Muscle of back (tissue), 3 donors: ENCODE measurements at regions not wholly inside any gene's neighbourhood (a gene's known extent, or its start where the extent isn't known, plus 50 kb on each side); places are given as distances from the start of the nearest gene placed in this dataset.
A peak's percentile ranks its signal among the peaks of the same experiment; 100 is the strongest.

Experiments
- DNase-seq, 3 donors: peaks; one replicate each; pipeline versions ENCODE4 v3.0.0 to v3.0.0-alpha.2; 2013

- DNase-seq, result no peak
Observed at GRCh38 chr1:88371436-88372023, 312.5 kb upstream of the PKN2 start.

GRCh38 chr1:88375977-88376376, 308.1 kb upstream of the PKN2 start:
- DNase-seq, result no peak

- no peak for DNase-seq
Observed at GRCh38 chr1:88376421-88376820, 307.7 kb upstream of the PKN2 start.

GRCh38 chr1:88378560-88378959, 305.5 kb upstream of the PKN2 start:
- peak in 2 of 3 donors; percentile 9 to 32 for DNase-seq

GRCh38 chr1:88394958-88395357, 289.1 kb upstream of the PKN2 start:
- no peak for DNase-seq

DNA sequence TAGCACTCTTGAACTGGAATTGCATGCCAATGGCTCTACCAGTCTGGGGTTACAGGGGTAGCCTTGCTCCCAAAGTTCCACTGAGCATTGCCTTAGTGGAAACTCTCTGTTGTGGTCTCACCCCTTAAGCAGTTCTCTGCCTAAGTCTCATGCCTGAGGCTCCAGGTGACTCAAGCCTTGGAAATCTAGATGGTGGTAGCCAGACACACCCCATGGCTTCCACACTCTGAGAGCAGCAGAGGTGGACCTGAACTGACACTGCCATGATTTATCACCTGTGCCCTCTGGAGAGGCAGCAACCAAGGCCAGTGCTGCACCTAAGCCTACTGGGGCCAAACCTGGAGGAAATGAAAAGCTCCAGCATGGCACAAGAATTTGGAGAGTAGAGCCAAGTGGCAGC, 285.7 kb upstream of the PKN2 start:
- DNase-seq, result no peak

- DNase-seq, result no peak
Observed at GRCh38 chr1:88399690-88400089, 284.4 kb upstream of the PKN2 start.

GRCh38 chr1:88401313-88401712, 282.8 kb upstream of the PKN2 start:
- no peak for DNase-seq

DNA sequence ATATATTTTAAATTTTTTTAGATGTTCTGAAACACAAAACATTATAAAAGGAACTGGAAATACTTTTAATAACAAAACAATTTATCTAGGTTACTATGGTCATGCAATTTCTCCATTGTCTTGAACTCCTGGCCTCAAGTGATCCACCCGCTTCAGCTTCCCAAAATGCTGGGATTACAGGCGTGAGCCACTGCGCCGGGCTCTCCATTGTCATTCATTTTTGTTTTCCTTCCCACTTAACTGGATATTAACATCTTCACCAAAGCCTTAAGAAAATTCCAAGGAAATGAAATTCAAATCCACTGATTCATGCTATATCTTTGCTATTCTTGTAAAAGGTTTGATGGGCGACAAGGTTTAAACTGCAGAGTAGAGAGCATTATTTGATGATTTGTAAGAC, 279.5 kb upstream of the PKN2 start:
- DNase-seq, result no peak

DNA sequence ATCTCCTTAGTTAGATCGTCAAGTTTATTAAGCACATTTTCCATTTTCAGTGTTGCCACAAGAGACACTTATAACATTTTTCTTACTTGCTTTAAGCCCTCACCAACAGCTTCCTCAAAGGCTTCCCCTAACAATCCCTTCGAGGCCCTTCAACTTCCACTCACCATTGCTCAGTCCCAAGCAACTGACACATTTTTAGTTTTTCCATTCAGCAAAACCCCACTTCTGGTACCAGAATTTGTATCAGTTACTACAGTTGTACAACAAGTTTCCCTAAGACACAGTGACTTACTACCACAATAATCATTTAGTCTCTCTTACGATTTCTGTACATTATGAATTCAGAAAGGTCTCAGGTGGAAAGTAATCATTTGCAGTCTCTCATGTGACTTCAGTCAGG, 276.8 kb upstream of the PKN2 start:
- no peak for DNase-seq

DNA sequence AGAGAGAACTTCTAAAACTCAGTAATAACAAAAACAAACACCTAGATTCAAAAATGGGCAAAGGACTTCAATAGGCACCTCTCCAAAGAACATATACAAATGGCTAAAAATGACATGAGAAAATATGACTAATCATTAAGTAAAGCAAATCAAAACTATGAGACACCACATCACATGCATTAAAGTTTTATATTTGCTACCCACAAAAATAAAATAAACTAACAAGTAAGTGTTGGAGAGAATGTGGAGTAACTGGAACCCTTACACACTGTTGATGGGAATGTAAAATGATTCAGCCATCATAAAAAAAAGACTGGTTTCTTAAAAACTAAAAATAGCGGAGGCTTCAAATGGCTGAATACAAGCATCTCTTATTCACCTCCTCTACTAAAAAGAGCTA, 262.1 kb upstream of the PKN2 start:
- no peak for DNase-seq

- no peak for DNase-seq
Observed at GRCh38 chr1:88433556-88433955, 250.5 kb upstream of the PKN2 start.

- no peak for DNase-seq
Observed at GRCh38 chr1:88434836-88435235, 249.2 kb upstream of the PKN2 start.

DNA sequence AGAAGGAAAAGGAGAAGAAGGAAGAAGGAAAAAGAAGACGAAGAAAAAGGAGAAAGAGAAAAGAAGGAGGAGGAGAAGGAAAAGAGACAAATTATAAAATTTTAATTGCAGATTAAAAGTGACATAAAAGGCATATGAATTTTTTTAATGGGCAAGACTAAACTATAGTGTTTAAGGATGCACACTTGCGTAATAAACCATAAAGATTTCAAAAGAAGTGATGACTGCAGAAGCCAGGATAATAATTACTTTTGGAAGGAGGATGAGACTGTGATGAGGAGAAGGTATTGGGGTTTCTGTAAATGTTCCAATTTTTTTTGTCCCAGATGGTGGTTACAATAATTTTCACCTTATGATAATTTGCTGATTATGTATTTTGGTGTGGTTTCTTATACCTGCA, 243.1 kb upstream of the PKN2 start:
- no peak for DNase-seq

- no peak for DNase-seq
Observed at GRCh38 chr1:88451856-88452255, 232.2 kb upstream of the PKN2 start.

- DNase-seq, result no peak
Observed at GRCh38 chr1:88453295-88453694, 230.8 kb upstream of the PKN2 start.

- DNase-seq, result no peak
Observed at GRCh38 chr1:88454781-88455180, 229.3 kb upstream of the PKN2 start.

DNA sequence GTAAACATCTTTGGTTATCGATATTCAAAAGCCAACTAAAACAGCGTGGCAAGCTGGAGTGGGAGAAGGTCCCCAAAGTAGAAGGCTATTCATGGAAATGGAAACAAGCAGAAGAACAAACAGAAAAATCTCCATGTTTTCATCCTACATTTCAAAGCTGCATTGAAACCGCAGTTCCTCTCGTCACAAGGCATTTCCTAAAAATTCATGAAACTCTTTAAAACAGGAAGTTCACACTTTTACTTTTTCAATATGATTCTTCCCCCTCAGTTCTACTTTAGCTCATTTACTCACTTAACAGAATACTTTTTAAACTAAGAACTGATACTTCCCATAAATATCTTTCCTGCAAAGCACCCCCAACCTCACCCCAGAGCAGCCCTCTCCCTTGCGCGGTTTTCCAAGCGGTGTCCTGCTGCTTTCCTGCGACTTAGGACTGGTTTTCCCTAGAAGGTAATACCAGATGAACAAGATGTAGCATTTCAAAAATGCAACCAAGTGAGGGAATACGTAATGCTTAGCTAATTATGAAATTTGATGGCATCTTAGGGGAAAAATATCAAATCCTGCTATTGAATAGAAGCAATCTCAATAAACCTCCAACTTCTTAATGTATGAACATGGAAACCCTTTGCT, 228.3 kb upstream of the PKN2 start:
- no peak for DNase-seq

GRCh38 chr1:88457197-88457596, 226.9 kb upstream of the PKN2 start:
- no peak for DNase-seq

DNA sequence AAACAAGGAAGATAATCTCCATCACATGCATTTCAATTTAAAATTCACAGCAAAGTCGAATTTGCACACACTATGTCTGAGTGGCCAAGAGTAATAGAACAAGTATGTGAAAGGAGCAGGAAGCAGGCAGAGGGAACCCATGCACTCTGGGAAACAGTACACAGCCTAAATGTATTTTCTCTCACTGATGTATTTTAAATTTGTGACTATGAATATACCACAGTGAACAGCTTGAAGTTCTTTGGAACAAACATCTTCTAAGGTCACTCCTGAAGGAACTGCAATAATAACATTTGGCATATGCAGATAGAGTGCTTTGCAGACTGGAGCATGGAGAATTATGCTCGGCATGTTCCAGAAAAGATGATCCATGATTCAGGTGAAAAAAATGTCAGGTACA, 223.1 kb upstream of the PKN2 start:
- no peak for DNase-seq

- no peak for DNase-seq
Observed at GRCh38 chr1:88462096-88462487, 222.0 kb upstream of the PKN2 start.

DNA sequence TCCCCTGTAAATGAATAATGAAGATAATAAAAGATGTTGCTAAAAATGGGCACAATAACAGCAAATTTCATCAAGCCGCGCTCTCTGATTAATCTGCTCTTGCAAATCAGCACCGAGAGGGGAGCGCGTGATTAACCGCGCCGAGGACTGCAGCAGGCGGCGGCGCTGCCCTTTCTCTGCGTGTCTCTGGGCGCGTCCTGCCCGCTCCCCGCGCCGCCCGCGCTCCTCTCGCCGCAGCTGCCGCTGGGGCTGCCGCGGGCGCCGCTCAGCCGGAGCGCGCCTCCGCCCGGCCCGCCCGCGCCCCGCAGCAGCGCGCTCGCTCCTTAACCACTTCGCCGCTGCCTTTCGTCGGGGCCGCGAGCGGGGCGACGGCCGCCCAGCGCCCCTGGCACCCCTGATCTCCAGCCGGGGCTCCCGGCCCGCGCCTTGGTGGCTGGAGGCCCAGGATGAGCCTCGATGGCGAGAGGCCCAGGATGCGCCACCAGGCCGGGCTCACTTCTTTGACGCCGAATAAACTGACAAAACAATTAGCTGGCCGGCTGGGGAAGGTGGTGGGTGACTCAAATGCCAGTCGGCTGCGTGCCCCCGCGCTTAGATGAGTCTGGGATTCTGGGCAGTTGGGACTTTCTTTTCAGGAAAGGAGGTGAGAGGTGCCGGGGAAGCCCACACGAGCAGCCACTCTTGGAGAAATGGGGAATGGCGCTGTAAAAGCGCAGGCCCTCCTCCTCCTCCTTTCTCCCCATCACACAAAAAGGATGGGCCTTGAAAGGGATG, 221.4 kb upstream of the PKN2 start:
- peak; percentile 13 to 82 (median 48) for DNase-seq

DNA sequence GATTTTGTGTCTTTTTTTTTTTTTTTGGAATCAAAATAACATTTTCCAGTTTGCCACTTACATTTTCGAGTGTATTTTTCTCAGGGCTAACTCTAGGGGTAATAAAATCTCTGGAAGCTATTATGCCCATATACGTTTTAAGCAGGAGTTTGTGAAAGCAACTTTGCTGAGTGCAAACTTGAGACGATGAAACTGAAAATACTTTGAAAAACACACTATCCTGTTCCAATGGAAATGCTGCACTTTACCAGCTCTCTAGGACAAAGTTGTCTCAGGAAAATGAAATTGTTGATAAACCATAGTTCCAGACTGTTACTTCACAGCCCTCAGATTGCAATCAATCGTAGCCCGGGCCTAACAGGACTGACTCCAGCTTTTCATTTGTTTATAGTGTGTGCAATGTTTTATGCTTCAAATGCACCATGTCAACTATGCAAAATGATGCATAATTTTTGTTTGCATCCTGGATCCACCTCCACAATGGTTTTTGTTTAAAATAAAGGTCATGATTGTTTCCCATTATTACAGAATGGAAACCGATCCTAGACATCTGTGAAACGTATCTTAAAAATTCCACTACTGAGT, 220.6 kb upstream of the PKN2 start:
- peak in 1 of 3 donors; percentile 37 for DNase-seq
